NCI-H2196 (cell line): ENCODE measurements at regions not wholly inside any gene's neighbourhood (a gene's known extent, or its start where the extent isn't known, plus 50 kb on each side); places are given as distances from the start of the nearest gene placed in this dataset.

Experiments used
- DNase-seq: peaks from one replicate; lab custom pipeline; 2025; ENCODE audit not compliant: unreplicated experiment; lab: John Stamatoyannopoulos, UW

DNA sequence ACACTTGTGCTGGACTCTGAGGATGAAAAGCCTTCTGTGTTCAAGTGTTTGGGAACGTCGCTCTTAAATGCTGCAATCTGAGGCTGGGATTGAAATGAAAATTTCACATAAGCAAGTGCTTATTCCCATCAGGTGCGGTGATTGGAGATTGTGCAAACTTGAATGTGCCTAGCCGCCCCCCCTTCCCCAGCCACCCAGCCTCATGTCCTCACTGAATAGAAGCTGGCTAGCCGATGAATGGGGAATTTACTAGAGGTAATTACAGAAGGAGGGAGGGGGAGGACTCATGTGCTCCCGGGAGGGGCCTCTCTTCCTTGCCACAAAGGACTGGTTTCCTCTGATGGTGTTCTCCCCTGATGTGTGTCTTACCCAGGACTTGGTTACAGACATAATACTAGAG is 544.8 kb upstream of the EEF2KMT start:
- no peak for DNase-seq

DNA sequence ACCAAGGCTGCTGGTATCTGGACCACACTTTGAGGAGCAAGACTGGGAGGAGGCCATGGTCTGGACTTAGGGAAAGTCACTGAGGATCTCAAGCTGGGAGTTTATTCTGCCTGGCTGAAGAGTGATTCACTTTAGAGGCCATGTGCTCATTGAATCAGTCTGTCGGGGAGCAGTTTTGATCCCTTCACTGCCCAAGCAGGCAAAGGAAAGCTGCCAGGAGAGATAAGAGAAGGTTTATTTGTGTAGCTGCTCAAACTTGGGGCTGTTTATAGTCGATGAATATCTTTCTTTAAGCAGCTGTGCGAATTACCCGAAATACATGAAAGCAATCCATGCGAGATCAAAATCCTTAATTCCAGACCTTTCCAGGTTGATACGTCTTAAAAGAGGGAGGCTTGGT is 544.4 kb upstream of the EEF2KMT start:
- DNase-seq: no peak

DNA sequence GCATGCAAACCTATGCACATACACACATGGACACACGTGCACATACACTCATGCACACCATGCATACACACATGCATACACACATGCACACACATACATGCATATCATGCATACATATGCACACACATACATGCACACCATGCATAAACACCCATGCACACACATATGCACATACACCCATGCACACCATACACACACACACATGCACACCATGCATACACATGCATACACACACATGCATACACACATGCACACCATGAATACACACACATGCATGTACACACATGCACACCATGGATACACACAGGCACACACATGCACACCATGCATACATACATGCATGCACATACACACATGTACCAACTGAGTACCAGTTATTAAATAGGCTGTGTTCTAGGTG is 543.3 kb upstream of the EEF2KMT start:
- no peak for DNase-seq

DNA sequence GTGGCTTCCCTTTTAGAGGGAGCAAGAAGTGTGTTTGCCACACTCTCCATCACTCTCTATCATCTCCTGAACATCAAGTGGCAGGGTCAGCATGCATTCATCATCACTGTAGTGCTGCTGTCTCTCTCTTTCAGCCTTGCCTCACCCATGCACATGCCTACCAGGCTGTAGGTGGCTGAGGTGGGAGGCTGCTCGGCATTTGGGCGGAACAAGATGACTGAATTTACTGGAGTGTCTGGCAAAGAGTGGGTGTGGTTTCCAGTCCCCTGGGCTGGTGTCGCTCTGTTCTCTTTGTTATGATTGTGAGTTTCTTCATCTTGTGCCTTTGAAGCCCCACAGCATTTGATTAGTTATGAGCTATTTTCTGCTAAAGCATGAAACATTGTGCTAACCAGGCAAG is 541.9 kb upstream of the EEF2KMT start:
- no peak for DNase-seq

DNA sequence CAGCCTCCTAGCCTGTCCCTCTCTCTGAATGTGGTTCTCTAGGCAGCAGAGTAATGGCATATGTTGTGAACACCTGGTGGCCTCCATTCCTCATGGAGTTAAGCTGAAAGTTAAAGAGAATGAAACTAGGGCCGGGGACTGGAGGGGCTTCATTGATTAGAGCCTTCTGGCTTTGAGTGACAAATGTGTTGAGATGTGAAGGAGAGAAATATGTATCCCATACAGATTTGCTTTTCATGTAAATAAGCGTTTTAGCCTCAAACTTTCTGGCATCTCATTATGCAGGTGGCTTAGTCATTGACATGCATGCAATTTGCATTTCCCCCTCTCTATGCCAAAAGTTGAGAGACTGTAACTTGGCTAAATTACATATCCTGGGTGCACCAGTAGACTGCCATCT is 537.7 kb upstream of the EEF2KMT start:
- no peak for DNase-seq

DNA sequence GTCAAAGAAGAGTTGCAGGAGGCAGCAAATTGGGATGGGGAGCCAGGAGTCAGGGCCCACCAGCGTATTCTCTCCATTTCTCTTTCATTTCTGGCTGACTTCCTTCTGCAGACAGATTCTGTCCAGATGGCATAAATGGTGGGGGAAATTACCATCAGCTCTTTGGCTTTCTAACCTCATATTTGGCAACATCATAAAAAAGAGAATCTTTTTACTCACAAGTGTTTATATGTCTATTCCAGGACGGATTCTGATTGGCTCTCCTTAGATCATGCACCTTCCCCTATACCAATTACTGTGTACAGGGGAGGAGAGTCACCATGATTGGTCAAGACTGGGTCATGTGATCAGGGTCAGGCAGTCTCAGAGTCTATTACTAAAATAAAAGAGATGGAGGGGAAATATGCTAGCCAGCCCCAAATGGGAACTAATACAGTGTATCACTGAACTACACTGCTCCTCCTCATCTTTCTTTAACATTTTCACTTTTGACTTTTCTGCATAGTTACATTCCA is 537.1 kb upstream of the EEF2KMT start:
- no peak for DNase-seq

DNA sequence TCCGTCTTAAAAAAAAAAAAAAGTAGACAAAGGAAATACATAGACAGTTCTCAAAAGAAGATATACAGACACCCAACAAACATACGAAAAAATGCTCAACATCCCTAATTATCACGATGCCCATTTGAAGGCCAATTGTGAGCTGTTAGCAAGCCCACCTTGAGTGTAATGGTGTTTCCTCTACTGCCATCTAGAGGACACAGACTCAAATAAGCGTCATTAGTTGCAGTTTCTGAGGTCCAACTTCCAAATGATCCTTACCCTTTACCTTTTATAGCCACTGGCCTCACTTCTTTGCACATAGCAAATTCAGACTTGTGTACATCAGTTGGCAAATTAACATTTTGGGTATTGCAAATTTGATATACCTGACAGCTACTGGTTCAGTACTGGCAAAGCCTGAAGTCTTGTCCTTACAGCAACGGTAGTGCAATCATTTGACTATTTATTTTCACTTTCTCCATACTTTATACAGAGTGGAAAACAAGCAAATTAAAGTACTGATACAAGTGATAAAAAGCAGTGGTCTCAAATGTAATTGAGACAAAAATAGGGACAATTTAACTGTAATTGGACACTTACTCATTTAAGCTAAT is 536.3 kb upstream of the EEF2KMT start:
- DNase-seq: peak; percentile 52

DNA sequence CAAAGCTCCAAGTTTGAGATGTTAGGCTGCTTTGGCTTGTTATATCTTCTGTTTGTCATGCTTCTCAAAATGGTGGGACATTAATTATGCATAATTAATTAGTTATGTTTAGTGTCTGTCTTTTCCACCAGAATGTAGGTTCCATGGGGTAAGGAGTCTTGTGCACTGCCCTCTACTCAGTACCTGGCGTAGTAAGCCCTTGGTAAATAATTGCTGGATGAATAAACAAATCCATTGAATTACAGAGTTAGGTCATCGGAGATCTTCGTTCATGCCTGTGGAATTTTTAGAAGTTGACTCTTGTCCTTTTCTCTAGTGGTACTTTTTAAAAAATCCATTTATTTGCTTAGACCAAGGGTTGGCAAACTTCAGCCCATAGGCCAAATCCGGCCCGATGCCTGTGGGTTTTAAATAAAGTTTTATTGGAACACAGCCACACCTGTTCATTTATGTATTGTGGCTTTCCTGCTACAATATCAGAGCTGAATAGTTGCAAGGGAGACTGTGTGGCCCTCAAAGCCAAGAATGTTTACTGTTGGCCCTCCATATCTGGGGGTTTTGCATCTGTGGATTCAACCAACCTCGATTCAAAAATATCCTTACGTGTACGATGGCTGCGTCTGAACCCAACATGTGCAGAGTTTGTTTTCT is 524.8 kb upstream of the EEF2KMT start:
- DNase-seq: no peak

DNA sequence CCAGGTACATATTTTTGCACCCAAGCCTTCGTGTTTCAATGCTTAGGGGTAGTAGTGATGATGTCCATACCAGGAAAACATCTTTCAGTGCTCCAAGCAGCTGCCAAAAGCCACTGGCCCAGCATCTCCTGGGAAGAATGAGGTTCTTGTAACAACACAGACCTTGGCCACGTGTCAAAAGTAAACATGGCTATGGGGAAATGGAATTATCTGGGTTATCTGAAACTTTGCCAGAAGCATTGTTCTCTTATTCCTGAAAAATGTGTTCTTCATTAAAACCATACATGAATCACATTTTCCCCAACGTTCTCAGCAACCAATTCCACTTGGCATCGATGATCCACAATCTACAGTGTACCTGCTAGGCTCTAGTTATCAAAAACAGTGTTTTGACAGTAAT is 524.2 kb upstream of the EEF2KMT start:
- no peak for DNase-seq

DNA sequence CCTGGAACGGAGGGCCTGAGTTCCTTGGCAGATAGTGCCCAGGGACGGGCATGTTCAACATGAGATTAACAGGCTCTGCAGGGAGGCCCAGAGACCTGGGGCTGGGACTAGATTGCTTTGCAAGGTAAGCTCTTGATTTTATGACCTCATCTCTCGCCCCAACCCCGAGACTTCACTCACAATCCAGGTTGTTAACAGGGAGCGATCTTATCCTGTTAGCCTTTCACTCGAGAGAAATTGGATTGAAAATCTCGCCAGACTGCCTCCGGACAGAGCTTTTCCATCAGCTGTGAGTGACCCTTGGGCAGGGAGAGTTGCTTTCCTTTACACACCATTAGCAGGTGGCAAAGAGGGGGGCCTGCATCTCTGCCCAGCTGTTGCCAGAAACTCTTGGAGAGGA is 521.7 kb upstream of the EEF2KMT start:
- DNase-seq: no peak

DNA sequence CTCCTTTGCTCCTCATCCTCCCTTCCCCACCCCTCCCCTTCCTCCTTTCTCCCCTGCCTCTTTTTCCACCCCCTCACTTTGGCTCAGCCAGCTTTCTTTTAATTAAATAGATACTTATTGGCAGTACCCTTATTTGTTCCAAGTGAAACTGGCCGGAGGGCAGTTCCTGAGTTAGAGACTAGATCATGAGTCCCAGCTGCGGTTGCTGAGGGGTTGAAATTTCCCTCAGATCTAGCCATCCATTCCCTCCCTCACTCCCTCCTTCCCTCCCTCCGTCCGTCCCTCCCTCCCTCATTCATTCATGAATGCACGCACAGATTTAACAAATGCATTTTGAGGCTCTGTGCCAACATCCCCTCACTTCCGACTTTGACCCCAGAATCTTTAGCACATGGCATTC is 519.2 kb upstream of the EEF2KMT start:
- no peak for DNase-seq

DNA sequence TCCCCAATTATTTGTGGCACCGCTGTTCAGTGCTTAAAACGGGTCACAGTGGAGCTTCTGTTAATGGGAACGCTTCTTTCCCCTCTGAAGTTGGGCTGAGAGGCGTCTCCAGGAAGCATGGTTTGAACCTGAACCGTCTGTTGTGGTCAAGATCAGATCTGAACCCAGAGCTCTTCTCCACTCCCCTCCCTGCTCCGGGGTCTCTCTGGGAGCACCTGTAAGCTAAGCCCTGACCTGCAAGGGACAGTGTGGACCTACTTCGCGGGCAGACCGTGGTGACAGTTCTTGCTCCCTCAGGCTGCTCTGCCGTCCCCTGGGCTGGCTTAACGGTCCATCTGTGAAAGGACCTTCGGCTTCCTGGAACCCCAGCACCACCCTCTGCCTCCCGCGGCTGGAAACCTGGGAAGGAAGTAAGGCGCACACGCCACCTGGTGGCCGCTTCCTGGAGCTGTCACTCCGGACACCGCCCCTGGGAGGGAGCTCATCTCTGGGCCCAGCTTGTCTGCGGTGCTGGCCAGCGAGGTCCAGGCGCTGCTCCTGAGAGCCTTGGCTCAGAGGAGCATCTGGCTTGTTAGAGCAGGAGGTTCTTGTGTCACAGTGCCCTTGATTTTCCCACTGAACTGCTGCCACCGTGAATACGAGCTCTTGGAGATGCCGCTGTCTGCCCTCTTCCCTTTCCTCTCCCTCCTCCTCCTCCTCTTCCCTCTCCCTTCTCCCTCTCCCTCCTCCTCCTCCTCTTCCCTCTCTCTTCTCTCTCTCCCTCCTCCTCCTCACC is 518.5 kb upstream of the EEF2KMT start:
- DNase-seq: peak; percentile 64

DNA sequence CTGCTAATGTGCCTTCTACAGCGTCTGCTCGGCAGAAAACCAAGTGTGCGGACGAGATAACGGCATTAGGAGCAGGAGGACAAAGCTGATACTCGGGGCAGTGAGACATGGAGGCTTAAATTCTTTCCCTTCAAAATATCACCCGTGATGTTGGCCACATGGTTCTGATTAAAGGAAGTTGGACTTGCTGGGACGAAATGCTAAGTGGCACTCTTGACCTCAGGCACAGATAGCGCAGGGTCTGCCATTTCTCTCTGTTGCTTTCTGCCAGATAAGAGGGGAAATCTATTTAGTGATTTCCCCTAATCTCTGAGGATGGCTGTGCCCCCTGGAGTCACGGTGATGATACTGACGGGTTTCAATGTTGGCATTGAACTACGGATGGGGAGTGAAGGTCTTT is 509.6 kb upstream of the EEF2KMT start:
- DNase-seq: no peak

DNA sequence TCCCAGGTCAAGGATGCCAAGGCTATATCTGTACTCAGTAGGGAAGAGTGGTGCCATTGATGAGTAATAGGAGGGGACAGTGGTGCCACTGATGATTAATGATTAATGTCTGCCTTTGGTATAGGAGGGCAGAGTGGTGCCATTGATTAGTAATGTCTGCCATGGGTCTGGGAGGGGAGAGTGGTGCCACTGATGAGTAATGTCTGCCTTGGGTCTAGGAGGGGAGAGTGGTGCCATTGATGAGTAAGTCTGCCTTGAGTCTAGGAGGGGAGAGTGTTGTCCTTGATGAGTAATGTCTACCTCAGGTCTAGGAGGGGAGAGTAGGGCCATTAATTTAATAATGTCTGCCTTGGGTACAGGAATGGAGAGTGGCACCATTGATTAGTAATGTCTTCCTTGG is 507.8 kb upstream of the EEF2KMT start:
- DNase-seq: no peak

DNA sequence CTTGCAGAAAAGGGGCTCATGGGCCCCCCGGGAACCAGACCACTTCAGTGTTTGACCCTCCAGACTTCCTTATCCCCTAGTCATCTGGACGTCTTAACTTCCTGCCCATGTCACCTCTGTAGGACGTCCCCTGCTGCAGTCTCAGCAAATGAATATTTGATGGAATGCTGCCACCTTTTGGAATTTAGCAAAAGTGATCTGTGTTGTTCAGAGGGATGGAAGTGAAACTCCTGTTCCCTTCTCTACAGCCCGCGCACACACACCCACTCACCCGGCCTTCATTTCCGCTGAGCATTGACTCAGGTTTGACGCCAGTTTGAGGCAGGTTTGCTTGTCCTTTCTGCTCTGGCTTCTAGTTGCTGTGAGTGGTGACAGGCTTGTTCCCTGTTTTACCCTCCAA is 507.2 kb upstream of the EEF2KMT start:
- DNase-seq: no peak

DNA sequence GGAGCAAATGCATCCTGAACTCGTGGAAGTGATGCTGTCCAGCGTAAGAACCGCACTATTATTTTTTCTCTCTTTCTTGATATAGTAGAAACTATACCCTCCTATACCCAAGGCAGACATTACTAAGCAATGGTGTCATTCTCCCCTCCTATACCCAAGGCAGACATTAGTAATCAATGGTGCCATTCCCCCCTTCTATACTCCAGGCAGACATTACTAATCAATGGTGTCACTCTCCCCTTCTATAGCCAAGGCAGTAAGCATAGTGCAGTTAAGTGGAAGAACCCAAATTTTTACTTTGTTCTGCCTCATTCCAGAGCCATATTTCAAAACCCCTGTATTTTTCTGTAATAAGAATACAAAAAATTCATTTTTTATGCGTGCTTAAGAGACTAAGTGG is 506.2 kb upstream of the EEF2KMT start:
- no peak for DNase-seq

DNA sequence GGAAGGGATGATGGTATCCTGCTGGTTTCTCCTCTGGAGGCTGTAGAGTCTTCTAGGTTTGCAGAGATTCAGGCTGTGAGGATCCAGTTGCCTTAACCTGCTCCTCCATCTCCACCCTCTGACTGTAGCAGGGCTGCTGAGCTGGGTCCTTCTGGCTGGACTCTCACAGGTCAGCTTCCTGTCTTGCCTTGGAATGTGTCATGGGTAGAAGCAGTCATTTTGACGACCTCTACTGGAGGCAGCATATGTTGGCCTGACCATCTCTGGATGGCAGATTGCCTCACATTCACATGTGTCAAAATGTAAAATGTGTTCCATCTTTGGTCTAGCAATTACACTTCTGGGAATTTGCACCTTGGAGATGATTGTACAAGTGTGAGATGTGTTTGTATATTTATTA is 504.4 kb upstream of the EEF2KMT start:
- DNase-seq: no peak

DNA sequence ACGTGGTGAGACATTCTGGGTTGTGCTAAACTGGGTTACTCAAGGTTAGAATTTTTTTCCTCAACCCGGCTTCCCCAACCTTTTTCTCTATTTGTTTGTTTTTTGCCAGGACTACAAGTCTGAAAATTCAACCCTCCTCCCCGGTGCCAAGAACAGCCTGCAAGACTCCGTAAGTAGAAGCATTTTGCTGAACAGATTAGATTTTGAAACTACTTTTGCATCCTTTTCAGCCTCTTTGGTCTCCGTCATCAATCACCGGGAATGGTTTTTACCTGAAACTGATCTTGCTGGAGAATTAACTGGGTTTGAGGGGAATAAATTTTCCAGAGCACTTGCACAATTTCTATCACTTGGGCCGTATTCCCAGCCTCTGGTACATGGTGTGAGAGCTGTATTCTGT is 501.2 kb upstream of the EEF2KMT start:
- DNase-seq: no peak

DNA sequence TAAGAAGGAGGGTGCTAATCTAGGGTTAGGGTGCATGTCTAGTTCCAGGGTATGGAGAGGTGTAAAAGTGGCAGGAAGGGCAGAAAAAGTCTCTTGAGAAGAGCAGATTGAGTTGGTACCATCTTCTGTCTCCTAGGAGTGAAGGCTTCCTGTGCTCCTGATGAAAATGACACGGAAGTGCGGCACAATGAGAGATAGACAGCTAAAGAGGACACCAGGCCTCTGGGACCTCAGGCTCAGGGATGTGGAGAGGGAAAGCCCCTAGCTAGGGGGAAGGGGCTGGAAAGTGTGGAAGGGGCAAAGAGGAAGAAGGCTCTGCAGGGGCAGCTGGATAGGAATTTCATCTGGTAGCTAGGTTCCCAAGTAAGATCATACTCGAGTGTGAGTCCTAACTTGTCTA is 498.3 kb upstream of the EEF2KMT start:
- no peak for DNase-seq

DNA sequence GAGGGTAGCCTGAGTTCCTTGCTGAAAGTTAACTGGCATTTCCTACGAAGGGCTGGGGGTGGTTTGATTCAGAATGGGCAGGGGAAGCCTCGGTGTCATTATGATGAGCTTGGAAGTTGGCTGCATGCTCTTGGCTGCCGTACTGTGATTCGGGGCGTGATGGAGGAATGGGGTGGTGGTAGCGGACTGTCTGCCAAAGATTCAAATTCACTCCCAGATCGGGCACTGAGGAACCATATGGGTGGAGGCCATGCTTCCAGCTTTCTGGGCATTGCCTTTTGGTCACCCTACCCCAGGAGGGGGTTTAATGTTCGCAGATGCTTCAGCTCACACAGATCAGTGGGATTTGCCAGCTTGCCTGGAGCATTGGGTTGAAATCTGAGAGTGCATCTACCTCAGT is 492.8 kb upstream of the EEF2KMT start:
- DNase-seq: no peak

DNA sequence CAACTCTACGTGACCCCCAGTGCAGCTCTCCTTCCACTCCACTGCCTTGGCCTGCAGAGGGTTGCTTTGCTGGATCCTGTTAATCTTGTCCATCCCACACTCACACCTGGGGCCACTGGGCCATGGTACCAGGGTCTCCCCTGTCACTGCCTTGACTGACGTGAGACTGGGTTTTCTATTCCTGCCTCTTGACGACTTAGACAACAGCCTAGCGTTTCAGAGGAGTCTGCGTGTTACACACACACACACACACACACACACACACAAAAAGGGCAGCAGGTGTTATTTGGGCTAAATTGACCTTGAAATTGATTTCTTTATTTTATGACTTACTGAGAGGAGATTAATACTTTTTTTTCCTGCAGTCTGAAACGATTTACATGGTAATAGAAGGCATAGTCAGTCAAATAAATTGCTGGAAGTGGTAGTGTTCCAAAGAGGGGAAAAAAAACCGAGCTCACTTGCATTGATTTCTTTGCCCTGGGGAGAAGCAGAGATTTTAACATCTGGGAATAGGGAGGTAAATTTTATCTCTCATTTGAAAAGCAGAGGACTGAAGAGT is 492.3 kb upstream of the EEF2KMT start:
- DNase-seq: no peak

DNA sequence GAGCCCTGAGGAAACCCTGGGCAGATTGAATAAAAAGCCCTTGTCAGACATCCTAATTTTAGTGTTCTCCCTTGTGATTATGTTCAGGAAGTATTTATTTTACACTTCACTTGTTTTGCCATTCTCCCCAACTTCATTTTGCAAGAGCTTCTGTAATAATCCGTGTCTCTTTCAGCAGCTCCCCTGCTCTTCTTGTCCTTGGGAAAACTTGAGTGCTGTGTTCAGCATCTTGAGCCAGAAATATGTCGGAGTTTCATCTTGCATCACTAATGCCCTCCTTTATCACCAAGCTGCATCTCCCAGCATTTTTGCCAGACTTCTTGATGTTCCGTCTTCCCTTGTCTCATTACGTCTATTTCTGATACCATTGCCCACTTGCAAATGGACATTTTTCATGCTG is 486.5 kb upstream of the EEF2KMT start:
- no peak for DNase-seq
